ENCODE measurements at regions not wholly inside any gene's neighbourhood (a gene's known extent, or its start where the extent isn't known, plus 50 kb on each side); places are given as distances from the start of the nearest gene placed in this dataset.

DNA sequence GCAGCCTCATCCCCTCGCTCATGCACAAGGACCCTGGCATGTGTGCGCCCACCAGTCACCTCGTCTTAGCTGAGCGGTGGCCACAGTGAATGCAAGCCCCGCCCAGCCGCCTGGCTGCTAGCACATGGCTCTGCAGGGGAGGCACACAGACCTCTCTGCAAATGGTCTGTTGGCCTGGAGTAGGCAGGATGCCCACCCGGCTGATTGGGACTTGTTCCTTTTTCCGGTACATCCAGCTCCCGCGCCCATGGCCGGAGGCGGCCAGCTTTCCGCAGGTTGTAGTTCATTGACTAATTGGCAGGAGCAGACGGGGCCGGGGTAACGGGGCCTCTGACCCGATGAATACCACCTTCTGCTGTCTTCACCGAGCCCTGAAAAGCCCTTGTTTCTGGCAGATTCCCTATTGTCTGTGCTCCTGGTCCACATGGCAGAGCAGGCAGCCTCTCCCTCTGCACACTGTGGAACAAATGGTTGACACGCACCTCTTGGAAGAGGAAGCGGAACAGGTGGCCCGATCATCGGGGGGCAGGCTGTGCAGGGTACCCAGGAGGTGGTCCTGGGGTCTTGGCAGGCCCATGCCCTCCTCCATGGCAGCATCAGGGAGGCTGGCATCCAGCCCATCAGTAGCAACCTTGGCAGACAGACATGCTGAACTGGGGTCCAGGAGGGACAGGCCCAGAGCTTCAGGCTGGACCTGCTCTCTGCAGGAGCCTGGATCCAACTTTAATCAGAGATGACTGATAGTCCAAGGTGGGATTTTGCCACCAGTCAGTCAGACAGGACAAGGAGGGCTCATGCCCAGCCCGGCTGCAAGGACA is 1512.0 kb downstream of the BRD1 start:
- Histone ChIP-seq H3K4me3 (no peak overlapping the region), H3K36me3 (no peaks in the 10 kb centered on the region), H3K9me3 (no peaks in the 10 kb centered on the region), H3K27me3 (peaks cover 0 to 9% (median 0%) of the 10 kb centered on the region in 4 donors), H3K27ac (no peak overlapping the region), H3K4me1 (no peaks in the 10 kb centered on the region)
- DNase-seq: no peak
- intact Hi-C loops (cut with DNase I): no loop called here
- WGBS, 2 donors: 69 to 90% methylated on average over 4 to 12 of the region's 23 CpGs
- no peak for TF ChIP-seq POLR2A (IDR thresholded peaks at IDR 0.05)
- TF ChIP-seq, protein P1, sequence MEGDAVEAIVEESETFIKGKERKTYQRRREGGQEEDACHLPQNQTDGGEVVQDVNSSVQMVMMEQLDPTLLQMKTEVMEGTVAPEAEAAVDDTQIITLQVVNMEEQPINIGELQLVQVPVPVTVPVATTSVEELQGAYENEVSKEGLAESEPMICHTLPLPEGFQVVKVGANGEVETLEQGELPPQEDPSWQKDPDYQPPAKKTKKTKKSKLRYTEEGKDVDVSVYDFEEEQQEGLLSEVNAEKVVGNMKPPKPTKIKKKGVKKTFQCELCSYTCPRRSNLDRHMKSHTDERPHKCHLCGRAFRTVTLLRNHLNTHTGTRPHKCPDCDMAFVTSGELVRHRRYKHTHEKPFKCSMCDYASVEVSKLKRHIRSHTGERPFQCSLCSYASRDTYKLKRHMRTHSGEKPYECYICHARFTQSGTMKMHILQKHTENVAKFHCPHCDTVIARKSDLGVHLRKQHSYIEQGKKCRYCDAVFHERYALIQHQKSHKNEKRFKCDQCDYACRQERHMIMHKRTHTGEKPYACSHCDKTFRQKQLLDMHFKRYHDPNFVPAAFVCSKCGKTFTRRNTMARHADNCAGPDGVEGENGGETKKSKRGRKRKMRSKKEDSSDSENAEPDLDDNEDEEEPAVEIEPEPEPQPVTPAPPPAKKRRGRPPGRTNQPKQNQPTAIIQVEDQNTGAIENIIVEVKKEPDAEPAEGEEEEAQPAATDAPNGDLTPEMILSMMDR (IDR thresholded peaks at IDR 0.05): no peak

DNA sequence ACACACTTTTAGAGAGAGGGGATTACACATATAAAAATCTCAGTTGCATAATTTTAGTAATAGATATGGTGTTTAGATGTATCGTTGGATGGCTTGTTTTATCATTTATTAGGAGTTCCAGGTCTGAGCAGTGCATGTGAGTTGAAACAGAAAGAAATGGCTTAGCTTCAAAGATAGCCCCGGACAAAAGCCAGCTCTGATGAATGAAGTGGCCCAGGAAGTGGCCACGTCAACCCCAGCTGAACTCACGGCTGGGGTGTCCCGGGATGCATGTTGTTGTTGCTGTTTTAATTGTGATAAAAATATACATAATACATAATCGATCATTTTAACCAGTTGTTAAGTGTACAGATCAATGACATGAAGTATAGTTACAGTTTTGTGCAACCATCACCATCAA is 1513.6 kb downstream of the BRD1 start:
- no peak overlapping the region for H3K27ac ChIP-seq
- TF ChIP-seq, protein P1 (IDR thresholded peaks at IDR 0.05): no peak
- peaks cover 0 to 6% (median 0%) of the 10 kb centered on the region in 4 donors for H3K27me3 ChIP-seq
- DNase-seq: no peak
- H3K4me1 ChIP-seq: no peaks in the 10 kb centered on the region
- WGBS, 2 donors: 39 to 43% methylated on average over 6 of the region's 6 CpGs
- H3K4me3 ChIP-seq: no peak overlapping the region
- intact Hi-C loops (cut with DNase I): no loop called here
- no peaks in the 10 kb centered on the region for H3K36me3 ChIP-seq
- H3K9me3 ChIP-seq: no peaks in the 10 kb centered on the region

DNA sequence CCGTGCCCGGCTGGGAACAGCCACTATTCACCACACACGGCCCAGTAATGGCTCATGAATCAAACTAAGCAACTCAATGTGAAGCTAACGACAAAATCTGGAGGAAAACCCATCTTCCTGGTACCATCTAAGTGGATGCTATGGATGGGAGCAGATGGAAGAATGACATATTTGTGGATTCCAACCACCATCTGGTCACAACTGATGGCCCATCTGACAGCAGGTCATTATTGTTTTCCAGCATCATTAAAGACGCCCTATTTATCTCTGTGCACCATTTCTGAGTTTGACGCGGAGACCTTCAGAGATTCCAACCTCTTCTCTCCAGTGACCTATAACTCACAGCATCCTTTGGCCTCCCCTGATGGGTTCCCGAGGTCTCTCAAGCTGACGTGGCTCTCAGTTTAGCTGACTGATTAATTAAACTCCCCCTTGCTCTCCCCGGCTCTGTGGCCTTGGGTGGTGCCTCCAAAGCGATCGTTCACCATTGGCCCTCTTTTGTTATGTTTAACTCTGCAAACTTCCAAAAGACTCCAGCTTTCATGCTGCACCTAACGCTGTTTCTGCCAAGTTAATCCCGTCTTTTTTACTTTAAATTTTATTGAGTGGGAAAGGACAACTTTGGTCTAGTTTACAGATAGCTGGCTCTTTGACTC is 1514.4 kb downstream of the BRD1 start:
- Histone ChIP-seq H3K9me3 (no peaks in the 10 kb centered on the region), H3K27me3 (peaks cover 0 to 10% (median 0%) of the 10 kb centered on the region in 4 donors), H3K36me3 (no peaks in the 10 kb centered on the region), H3K4me3 (no peak overlapping the region), H3K27ac (no peak overlapping the region), H3K4me1 (no peaks in the 10 kb centered on the region)
- TF ChIP-seq, protein P1 (IDR thresholded peaks at IDR 0.05): no peak
- TF ChIP-seq POLR2A (IDR thresholded peaks at IDR 0.05): no peak
- intact Hi-C loops (cut with DNase I): no loop called here
- WGBS, 2 donors: 54 to 61% methylated on average over 14 of the region's 14 CpGs
- DNase-seq: no peak

DNA sequence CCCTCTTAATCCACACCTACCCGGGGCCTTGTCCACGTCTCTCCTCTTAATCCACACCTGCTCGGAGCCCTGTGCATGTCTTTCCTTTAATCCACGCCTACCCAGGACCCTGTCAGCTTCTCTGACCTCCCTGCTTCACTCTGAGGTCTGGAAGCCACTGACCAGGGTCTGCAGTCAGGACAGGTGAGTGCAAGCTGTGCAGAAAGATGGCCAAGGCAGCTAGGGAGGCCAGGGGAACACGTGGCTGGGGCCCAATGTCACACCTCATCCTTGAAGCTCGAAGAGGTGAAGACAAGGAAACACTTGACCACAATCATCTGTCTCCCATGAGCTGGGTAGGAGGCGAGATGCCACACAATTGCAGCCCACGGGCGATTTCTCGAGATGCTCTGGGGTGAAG is 1516.9 kb downstream of the BRD1 start:
- intact Hi-C loops (cut with DNase I): no loop called here
- Histone ChIP-seq H3K4me1 (no peaks in the 10 kb centered on the region), H3K4me3 (no peak overlapping the region), H3K9me3 (no peaks in the 10 kb centered on the region), H3K27ac (no peak overlapping the region), H3K36me3 (no peaks in the 10 kb centered on the region), H3K27me3 (peaks cover 0 to 18% (median 0%) of the 10 kb centered on the region in 4 donors)
- no peak for TF ChIP-seq POLR2A (IDR thresholded peaks at IDR 0.05)
- TF ChIP-seq, protein P1 (IDR thresholded peaks at IDR 0.05): no peak
- no peak for DNase-seq
- 59 to 62% methylated on average over 6 to 9 of the region's 10 CpGs for WGBS, 2 donors

DNA sequence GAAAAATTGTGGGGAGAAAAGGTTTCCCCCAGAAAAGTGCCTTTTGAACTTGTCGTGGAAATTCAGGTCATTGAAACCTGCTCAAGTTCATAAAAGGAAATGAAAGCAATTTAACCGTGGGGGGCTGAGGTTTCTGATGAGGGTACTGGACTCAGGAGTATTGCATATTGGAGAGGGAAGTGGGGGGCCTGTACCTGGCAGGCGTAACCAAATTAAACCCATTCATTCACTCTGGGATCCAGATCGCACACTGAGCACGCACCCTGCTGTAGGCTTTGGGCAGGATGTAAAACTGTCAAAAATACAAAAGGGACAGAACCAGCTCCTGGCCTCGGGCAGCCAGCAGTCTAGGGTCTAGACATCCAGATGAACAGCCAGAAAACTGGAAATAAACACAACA is 1517.4 kb downstream of the BRD1 start:
- no peak overlapping the region for H3K27ac ChIP-seq
- H3K4me1 ChIP-seq: no peaks in the 10 kb centered on the region
- TF ChIP-seq POLR2A (IDR thresholded peaks at IDR 0.05): no peak
- TF ChIP-seq, protein P1 (IDR thresholded peaks at IDR 0.05): no peak
- H3K36me3 ChIP-seq: no peaks in the 10 kb centered on the region
- no peak for DNase-seq
- no peaks in the 10 kb centered on the region for H3K9me3 ChIP-seq
- WGBS, 2 donors: 44 to 56% methylated on average over 6 of the region's 6 CpGs
- H3K4me3 ChIP-seq: no peak overlapping the region
- H3K27me3 ChIP-seq: peaks cover 0 to 19% (median 0%) of the 10 kb centered on the region in 4 donors
- intact Hi-C loops (cut with DNase I): no loop called here

Measured in esophagus squamous epithelium (tissue), 5 donors.